SJSA1 (cell line): ENCODE measurements at regions not wholly inside any gene's neighbourhood (a gene's known extent, or its start where the extent isn't known, plus 50 kb on each side); places are given as distances from the start of the nearest gene placed in this dataset.
"Not testable (repeated sequence)": the region's sequence is repeated elsewhere in the genome, so short reads cannot be mapped to it uniquely, and the experiment has no call there.

Source experiments
- DNase-seq, 2 experiments: peaks; one replicate each; pipeline ENCODE4 v3.0.0-alpha.2; 2015 to 2020; ENCODE audit warnings: low spot score in 2 of 2, low read depth in 1 of 2
- H3K27ac ChIP-seq: fragments of 250-450 bp; sonication (Bioruptor Pico); 2 replicates; pipeline ENCODE4 v1.5.1; 2020; ENCODE audit warnings: mild to moderate bottlenecking, moderate library complexity
- H3K27me3 ChIP-seq: fragments of 250-450 bp; sonication (Bioruptor Pico); replicated peaks from 2 replicates; pipeline ENCODE4 v1.5.1; 2020; ENCODE audit warnings: mild to moderate bottlenecking, moderate library complexity
- H3K36me3 ChIP-seq: fragments of 250-450 bp; sonication (Bioruptor Pico); 2 replicates; pipeline ENCODE4 v1.5.1; 2020; ENCODE audit warnings: mild to moderate bottlenecking
- H3K4me1 ChIP-seq: fragments of 250-450 bp; sonication (Bioruptor Pico); replicated peaks from 2 replicates; pipeline ENCODE4 v1.6.1; 2021; ENCODE audit warnings: mild to moderate bottlenecking
- H3K4me3 ChIP-seq: fragments of 250-450 bp; sonication (Bioruptor Pico); 2 replicates; pipeline ENCODE4 v1.5.1; 2020; ENCODE audit warnings: mild to moderate bottlenecking
- H3K9me3 ChIP-seq: fragments of 250-450 bp; sonication (Bioruptor Pico); replicated peaks from 2 replicates; pipeline ENCODE4 v1.5.1; 2020; ENCODE audit warnings: mild to moderate bottlenecking

DNA sequence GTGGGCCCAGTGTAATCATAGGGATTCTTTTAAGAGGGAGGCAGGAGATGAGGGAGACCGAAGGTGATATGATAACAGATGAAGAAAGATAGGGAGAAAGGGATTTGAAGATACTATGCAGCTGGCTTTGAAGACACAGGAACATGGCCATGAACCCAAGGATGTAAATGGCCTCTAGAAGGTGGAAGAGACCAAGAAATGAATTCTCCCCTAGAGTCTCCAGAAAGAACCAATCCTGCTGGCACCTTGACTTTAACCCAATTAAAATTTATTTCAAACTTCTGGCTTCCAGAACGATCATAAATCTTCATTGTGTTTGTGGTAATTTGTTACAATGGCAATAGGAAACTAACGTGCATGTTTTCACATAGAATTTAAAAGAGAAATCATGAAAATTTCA lies 95.0 kb upstream of the GORAB start:
- Histone ChIP-seq H3K27ac (no peak overlapping the region), H3K4me1 (no peaks in the 10 kb centered on the region), H3K4me3 (no peak overlapping the region), H3K27me3 (no peaks in the 10 kb centered on the region), H3K36me3 (no peaks in the 10 kb centered on the region), H3K9me3 (no peaks in the 10 kb centered on the region)
- no peak for DNase-seq

- Histone ChIP-seq H3K27me3 (no peaks in the 10 kb centered on the region), H3K9me3 (no peaks in the 10 kb centered on the region), H3K4me3 (no peak overlapping the region), H3K27ac (no peak overlapping the region), H3K4me1 (no peaks in the 10 kb centered on the region), H3K36me3 (no peaks in the 10 kb centered on the region)
- no peak for DNase-seq
Observed at GRCh38 chr1:170445096-170445495, 86.9 kb upstream of the GORAB start.

DNA sequence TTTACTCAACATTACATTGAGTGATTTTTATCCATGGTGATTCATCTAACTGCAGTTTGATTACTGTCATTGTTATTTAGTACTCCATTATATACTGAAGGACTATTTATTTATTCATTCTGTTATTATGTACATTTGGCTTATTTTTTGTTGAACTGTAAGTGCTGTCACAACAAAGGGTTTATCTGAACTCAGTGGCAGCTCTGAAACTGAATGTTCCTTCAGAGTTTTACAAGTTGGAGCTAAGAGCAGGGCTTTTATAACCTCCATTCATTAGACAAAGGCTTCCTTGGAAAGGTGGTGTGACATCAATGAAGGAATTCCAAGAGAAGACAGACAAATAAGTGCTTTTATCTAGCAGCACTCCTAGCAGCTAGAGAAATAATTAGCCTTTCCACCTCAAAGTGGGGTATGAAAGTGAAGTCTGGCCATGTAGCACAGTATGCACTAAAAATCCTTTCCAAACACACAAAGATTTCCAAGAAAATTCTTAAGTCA lies 83.3 kb upstream of the GORAB start:
- no peaks in the 10 kb centered on the region for H3K9me3 ChIP-seq
- H3K4me1 ChIP-seq = no peaks in the 10 kb centered on the region
- DNase-seq = no peak
- H3K27ac ChIP-seq = no peak overlapping the region
- no peaks in the 10 kb centered on the region for H3K27me3 ChIP-seq
- no peaks in the 10 kb centered on the region for H3K36me3 ChIP-seq
- H3K4me3 ChIP-seq = no peak overlapping the region

DNA sequence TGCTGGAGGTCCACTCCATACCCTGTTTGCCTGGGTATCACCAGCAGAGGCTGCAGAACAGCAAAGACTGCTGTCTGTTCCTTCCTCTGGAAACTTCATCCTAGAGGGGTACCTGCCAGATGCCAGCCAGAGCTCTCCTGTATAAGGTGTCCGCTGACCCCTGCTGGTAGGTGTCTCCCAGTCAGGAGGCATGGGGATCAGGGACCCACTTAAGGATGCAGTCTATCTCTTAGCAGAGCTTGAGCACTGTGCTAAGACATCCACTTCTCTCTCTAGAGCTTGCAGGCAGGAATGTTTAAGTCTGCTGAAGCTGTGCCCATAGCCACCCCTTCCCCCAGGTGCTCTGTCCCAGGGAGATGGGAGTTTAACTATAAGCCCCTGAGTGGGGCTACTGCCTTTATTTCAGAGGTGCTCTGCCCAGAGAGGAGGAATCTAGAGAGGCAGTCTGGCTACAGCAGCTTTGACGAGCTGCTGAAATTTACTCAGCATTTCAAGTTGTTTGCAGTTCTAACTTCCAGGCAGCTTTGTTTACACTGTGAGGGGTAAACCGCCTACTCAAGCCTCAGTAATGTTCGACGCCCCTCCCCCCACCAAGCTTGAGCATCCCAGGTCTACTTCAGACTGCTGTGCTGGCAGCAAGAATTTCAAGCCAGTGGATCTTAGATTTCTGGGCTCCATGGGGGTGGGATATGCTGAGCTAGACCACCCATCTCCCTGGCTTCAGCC lies 74.5 kb upstream of the GORAB start:
- H3K4me1 ChIP-seq, H3K9me3 ChIP-seq, H3K27me3 ChIP-seq, H3K27ac ChIP-seq, DNase-seq, H3K36me3 ChIP-seq, H3K4me3 ChIP-seq: not testable (repeated sequence)

- Histone ChIP-seq H3K27ac (no peak overlapping the region), H3K36me3 (no peaks in the 10 kb centered on the region), H3K4me3 (no peak overlapping the region), H3K27me3 (no peaks in the 10 kb centered on the region), H3K9me3 (0 out of 2 replicates have a peak, but pooled peaks cover 3% of the 10 kb centered on the region), H3K4me1 (no peaks in the 10 kb centered on the region)
- no peak for DNase-seq
Observed at GRCh38 chr1:170460001-170460400, 72.0 kb upstream of the GORAB start.

GRCh38 chr1:170460414-170461155 lies 71.4 kb upstream of the GORAB start:
- no peak overlapping the region for H3K4me3 ChIP-seq
- no peaks in the 10 kb centered on the region for H3K4me1 ChIP-seq
- H3K9me3 ChIP-seq = 0 out of 2 replicates have a peak, but pooled peaks cover 3% of the 10 kb centered on the region
- H3K27me3 ChIP-seq = no peaks in the 10 kb centered on the region
- no peak for DNase-seq
- H3K27ac ChIP-seq = no peak overlapping the region
- no peaks in the 10 kb centered on the region for H3K36me3 ChIP-seq

GRCh38 chr1:170461291-170461747 lies 70.6 kb upstream of the GORAB start:
- no peak for DNase-seq
- Histone ChIP-seq H3K27me3 (no peaks in the 10 kb centered on the region), H3K36me3 (no peaks in the 10 kb centered on the region), H3K4me1 (no peaks in the 10 kb centered on the region), H3K4me3 (no peak overlapping the region), H3K9me3 (0 out of 2 replicates have a peak, but pooled peaks cover 3% of the 10 kb centered on the region), H3K27ac (no peak overlapping the region)

- no peak for DNase-seq
- no peak overlapping the region for H3K4me3 ChIP-seq
- no peaks in the 10 kb centered on the region for H3K27me3 ChIP-seq
- no peaks in the 10 kb centered on the region for H3K36me3 ChIP-seq
- no peaks in the 10 kb centered on the region for H3K4me1 ChIP-seq
- H3K9me3 ChIP-seq = 0 out of 2 replicates have a peak, but pooled peaks cover 3% of the 10 kb centered on the region
- H3K27ac ChIP-seq = no peak overlapping the region
Observed at GRCh38 chr1:170461762-170462384, 70.1 kb upstream of the GORAB start.

- DNase-seq = no peak
- H3K27me3 ChIP-seq = 0 out of 2 replicates have a peak, but pooled peaks cover under 1% of the 10 kb centered on the region
- no peaks in the 10 kb centered on the region for H3K36me3 ChIP-seq
- no peaks in the 10 kb centered on the region for H3K9me3 ChIP-seq
- no peaks in the 10 kb centered on the region for H3K4me1 ChIP-seq
- no peak overlapping the region for H3K27ac ChIP-seq
- H3K4me3 ChIP-seq = no peak overlapping the region
Observed at GRCh38 chr1:170470121-170470520, 61.8 kb upstream of the GORAB start.

- H3K27ac ChIP-seq = no peak overlapping the region
- no peaks in the 10 kb centered on the region for H3K9me3 ChIP-seq
- 0 out of 2 replicates have a peak, but pooled peaks cover 3% of the 10 kb centered on the region for H3K27me3 ChIP-seq
- no peaks in the 10 kb centered on the region for H3K4me1 ChIP-seq
- no peak for DNase-seq
- no peak overlapping the region for H3K4me3 ChIP-seq
- no peaks in the 10 kb centered on the region for H3K36me3 ChIP-seq
Observed at GRCh38 chr1:170471398-170472053, 60.4 kb upstream of the GORAB start.

DNA sequence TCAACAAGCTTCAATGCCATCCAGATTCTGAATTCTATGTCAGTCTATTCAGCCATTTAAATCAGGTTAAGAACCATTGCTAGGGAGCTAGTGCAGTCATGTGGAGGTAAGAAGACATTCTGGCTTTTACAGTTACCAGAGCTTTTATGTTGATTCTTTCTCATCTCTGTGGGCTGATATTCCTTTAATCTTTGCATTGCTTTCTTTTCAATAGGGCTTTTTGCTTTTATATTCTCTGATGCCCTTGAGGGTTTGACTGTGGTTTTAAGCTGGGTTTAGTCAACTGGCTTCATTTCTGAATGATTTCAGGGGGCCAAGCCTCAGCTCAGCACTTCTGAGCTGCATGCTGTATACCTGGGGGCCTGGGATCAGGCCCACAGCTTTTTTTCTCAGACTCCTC lies 51.0 kb upstream of the GORAB start:
- no peaks in the 10 kb centered on the region for H3K4me1 ChIP-seq
- no peaks in the 10 kb centered on the region for H3K9me3 ChIP-seq
- H3K27me3 ChIP-seq = no peaks in the 10 kb centered on the region
- no peak for DNase-seq
- H3K36me3 ChIP-seq = no peaks in the 10 kb centered on the region
- H3K27ac ChIP-seq = no peak overlapping the region
- no peak overlapping the region for H3K4me3 ChIP-seq
